CD14-positive monocyte (primary cell): ENCODE measurements at regions not wholly inside any gene's neighbourhood (a gene's known extent, or its start where the extent isn't known, plus 50 kb on each side); places are given as distances from the start of the nearest gene placed in this dataset.

Source experiments
- DNase-seq, 3 donors: peaks; one replicate each; pipeline ENCODE4 v3.0.0-alpha.2; 2011 to 2022
- H2AFZ ChIP-seq: 2 replicates; pipeline ENCODE4 v1.6.0; 2012; ENCODE audit warnings: mild to moderate bottlenecking, low read depth, low read length, inconsistent platforms; ENCODE audit not compliant: insufficient read depth, poor library complexity, severe bottlenecking
- H3K27ac ChIP-seq, 2 donors: 1 replicate in 1 of 2; 2 replicates in 1 of 2; pipeline ENCODE4 v1.5.1; 2012 to 2013; ENCODE audit warnings: low read length in 2 of 2, control low read depth in 1 of 2, inconsistent platforms in 1 of 2, low read depth in 1 of 2, mild to moderate bottlenecking in 1 of 2
- H3K27me3 ChIP-seq, 2 donors: one replicate each; pipeline versions ENCODE4 v1.6.0 to v1.6.1; 2011 to 2013; ENCODE audit warnings: low read length in 2 of 2; ENCODE audit not compliant: control insufficient read depth in 2 of 2, insufficient read depth in 2 of 2
- H3K36me3 ChIP-seq, 2 donors: replicated peaks in 1 of 2; 1 replicate in 1 of 2; 2 replicates in 1 of 2; pipeline versions ENCODE4 v1.5.1 to v1.6.1; 2012 to 2013; ENCODE audit warnings: low read length in 2 of 2, control low read depth in 1 of 2, inconsistent platforms in 1 of 2, mild to moderate bottlenecking in 1 of 2; ENCODE audit not compliant: insufficient read depth in 2 of 2, control insufficient read depth in 1 of 2
- H3K4me1 ChIP-seq, 2 donors: 1 replicate in 1 of 2; 2 replicates in 1 of 2; pipeline versions ENCODE4 v1.5.1 to v1.6.1; 2012 to 2013; ENCODE audit warnings: low read length in 2 of 2, control low read depth in 1 of 2, inconsistent platforms in 1 of 2, mild to moderate bottlenecking in 1 of 2, moderate library complexity in 1 of 2; ENCODE audit not compliant: insufficient read depth in 2 of 2, control insufficient read depth in 1 of 2
- H3K4me2 ChIP-seq: replicated peaks from 2 replicates; pipeline ENCODE3; 2012; ENCODE audit warnings: low read length, moderate library complexity, mild to moderate bottlenecking; ENCODE audit not compliant: poor library complexity, severe bottlenecking; ENCODE audit errors: extremely low read depth
- H3K4me3 ChIP-seq, 3 experiments: fragments of 200-600 bp in 1 of 3; sonication (generic) in 1 of 3; replicated peaks in 1 of 3; 1 replicate in 2 of 3; 2 replicates in 1 of 3; pipeline ENCODE4 v1.5.1; 2011 to 2013; ENCODE audit warnings: low read length in 3 of 3, mild to moderate bottlenecking in 3 of 3, control low read depth in 2 of 3, low read depth in 2 of 3, inconsistent platforms in 1 of 3, moderate library complexity in 1 of 3
- H3K79me2 ChIP-seq: 2 replicates; pipeline ENCODE4 v1.6.0; 2012; ENCODE audit warnings: mild to moderate bottlenecking, control low read depth, inconsistent platforms, low read length, moderate library complexity; ENCODE audit not compliant: insufficient read depth
- H3K9ac ChIP-seq: 2 replicates; pipeline ENCODE4 v1.6.0; 2017; ENCODE audit warnings: low read length, mild to moderate bottlenecking; ENCODE audit not compliant: insufficient read depth, poor library complexity, severe bottlenecking
- H3K9me3 ChIP-seq, 2 donors: replicated peaks in 1 of 2; 1 replicate in 1 of 2; 2 replicates in 1 of 2; pipeline versions ENCODE4 v1.5.1 to v1.6.1; 2012 to 2013; ENCODE audit warnings: low read length in 2 of 2, control low read depth in 1 of 2; ENCODE audit not compliant: control insufficient read depth in 1 of 2, insufficient read depth in 1 of 2
- H4K20me1 ChIP-seq: 2 replicates; pipeline ENCODE4 v1.6.0; 2012; ENCODE audit warnings: mild to moderate bottlenecking, low read length, control low read depth, moderate library complexity; ENCODE audit not compliant: insufficient read depth
- H3K27ac Mint-ChIP-seq, 7 donors: one replicate each; pipeline ENCODE4 v1.8.0; 2020; ENCODE audit warnings: mild to moderate bottlenecking in 7 of 7, mixed read lengths in 7 of 7, moderate library complexity in 6 of 7, inconsistent platforms in 2 of 7
- H3K27me3 Mint-ChIP-seq, 3 donors: one replicate each; pipeline ENCODE4 v1.8.0; 2021 to 2022; ENCODE audit warnings: low read depth in 3 of 3, mild to moderate bottlenecking in 3 of 3, mixed read lengths in 3 of 3, moderate library complexity in 3 of 3, inconsistent platforms in 1 of 3
- H3K36me3 Mint-ChIP-seq, 2 donors: one replicate each; pipeline ENCODE4 v1.8.0; 2020; ENCODE audit warnings: mixed read lengths in 2 of 2, inconsistent platforms in 1 of 2, mild to moderate bottlenecking in 1 of 2
- H3K4me1 Mint-ChIP-seq: one replicate; pipeline ENCODE4 v1.8.0; 2020; ENCODE audit warnings: mild to moderate bottlenecking, mixed read lengths
- H3K4me3 Mint-ChIP-seq, 2 donors: one replicate each; pipeline ENCODE4 v1.8.0; 2020; ENCODE audit warnings: mild to moderate bottlenecking in 2 of 2, mixed read lengths in 2 of 2, moderate library complexity in 1 of 2
- H3K9me3 Mint-ChIP-seq, 7 donors: one replicate each; pipeline ENCODE4 v1.8.0; 2020 to 2022; ENCODE audit warnings: mixed read lengths in 7 of 7, mild to moderate bottlenecking in 6 of 7, moderate library complexity in 6 of 7, inconsistent platforms in 2 of 7
- WGBS: methylation state at CpG from one replicate; pipeline ENCODE4 v1.1.5; 2013; ENCODE audit warnings: missing lambda C conversion rate; ENCODE audit not compliant: insufficient coverage; 5-methylcytosine and 5-hydroxymethylcytosine counted together
- intact Hi-C, 2 donors: fragments of 100-400 bp; cut with micrococcal nuclease; formaldehyde crosslinking; loops; one replicate each; pipeline versions ENCODE4 v1.15.0 to v1.15.1; 2023
- TF ChIP-seq, protein P1 (sequence below): fragments of 200-600 bp; IDR thresholded peaks from one replicate; pipeline ENCODE4 v1.8.0; 2022; ENCODE audit warnings: antibody characterized with exemption, mild to moderate bottlenecking

DNA sequence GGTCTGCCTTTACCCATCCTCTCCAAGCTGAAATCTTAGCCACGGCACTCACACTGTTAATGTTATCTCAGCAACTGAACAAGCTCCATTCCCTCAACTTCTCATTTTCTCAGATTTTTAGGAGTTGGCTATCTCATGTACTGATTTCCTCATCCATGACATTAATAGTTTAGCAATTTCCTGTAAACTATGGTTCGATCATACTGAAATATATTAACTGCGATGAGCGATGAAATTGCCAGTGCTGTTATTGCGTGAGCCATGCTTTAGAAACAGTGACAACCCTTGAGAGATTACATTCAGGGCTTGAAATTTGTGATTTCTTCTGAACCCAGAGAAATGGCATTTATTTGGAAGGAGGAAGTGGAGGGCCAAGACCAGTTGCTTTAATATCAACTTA lies 223.7 kb downstream of the GPAT3 start:
- intact Hi-C loops, result no loop called here
- Histone ChIP-seq H3K36me3 (no peaks in the 10 kb centered on the region), H3K27ac (no peak overlapping the region), H3K9ac (no peak overlapping the region), H3K4me1 (peaks cover 0 to 3% of the 10 kb centered on the region in 2 donors), H4K20me1 (no peaks in the 10 kb centered on the region), H3K79me2 (no peaks in the 10 kb centered on the region), H3K27me3 (peaks cover 0 to 3% of the 10 kb centered on the region in 2 donors), H2AFZ (no peak overlapping the region), H3K4me3 (no peak overlapping the region), H3K9me3 (no peaks in the 10 kb centered on the region), H3K4me2 (no peak overlapping the region)
- H3K36me3 Mint-ChIP-seq, result no peaks in the 10 kb centered on the region
- peak overlapping the region in 1 of 2 donors; percentile 30 for H3K4me3 Mint-ChIP-seq
- H3K4me1 Mint-ChIP-seq, result peaks cover 5% of the 10 kb centered on the region
- 53% methylated on average over 3 of the region's 5 CpGs for WGBS
- TF ChIP-seq, protein P1, sequence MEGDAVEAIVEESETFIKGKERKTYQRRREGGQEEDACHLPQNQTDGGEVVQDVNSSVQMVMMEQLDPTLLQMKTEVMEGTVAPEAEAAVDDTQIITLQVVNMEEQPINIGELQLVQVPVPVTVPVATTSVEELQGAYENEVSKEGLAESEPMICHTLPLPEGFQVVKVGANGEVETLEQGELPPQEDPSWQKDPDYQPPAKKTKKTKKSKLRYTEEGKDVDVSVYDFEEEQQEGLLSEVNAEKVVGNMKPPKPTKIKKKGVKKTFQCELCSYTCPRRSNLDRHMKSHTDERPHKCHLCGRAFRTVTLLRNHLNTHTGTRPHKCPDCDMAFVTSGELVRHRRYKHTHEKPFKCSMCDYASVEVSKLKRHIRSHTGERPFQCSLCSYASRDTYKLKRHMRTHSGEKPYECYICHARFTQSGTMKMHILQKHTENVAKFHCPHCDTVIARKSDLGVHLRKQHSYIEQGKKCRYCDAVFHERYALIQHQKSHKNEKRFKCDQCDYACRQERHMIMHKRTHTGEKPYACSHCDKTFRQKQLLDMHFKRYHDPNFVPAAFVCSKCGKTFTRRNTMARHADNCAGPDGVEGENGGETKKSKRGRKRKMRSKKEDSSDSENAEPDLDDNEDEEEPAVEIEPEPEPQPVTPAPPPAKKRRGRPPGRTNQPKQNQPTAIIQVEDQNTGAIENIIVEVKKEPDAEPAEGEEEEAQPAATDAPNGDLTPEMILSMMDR, result no peak
- peak overlapping the region in 1 of 7 donors; percentile 26 for H3K27ac Mint-ChIP-seq
- H3K9me3 Mint-ChIP-seq, result no peaks in the 10 kb centered on the region
- DNase-seq, result no peak
- H3K27me3 Mint-ChIP-seq, result peaks cover 0 to 12% (median 3%) of the 10 kb centered on the region in 3 donors

DNA sequence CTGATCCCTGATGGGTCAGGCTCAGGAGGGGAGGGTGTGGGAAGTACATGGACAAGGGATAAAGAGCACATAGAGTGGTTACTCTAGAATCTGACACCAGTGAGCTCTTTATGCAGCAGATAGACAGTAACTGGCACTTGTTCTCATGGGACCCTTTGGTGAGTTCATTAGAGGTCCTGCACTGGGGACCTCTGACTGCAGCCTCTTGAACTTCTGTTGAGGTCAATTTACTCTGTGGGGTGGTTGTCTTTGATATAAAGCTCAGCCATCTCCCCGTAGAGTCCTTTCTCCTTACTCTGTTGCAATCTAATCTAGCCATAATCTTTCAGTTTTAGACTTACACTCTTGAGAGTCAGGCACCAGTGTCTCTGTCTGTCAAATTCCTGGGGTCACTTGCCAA lies 222.4 kb downstream of the GPAT3 start:
- H3K9me3 Mint-ChIP-seq, result no peaks in the 10 kb centered on the region
- no CpG with 5 or more reads among the region's 1 CpG for WGBS

More for the DNA sequence above, 222.4 kb downstream of the GPAT3 start:
- Histone ChIP-seq H2AFZ (no peak overlapping the region), H3K4me3 (no peak overlapping the region), H3K4me1 (peaks cover 0 to 3% of the 10 kb centered on the region in 2 donors), H3K4me2 (no peak overlapping the region), H3K9ac (no peak overlapping the region), H3K79me2 (no peaks in the 10 kb centered on the region), H3K9me3 (no peaks in the 10 kb centered on the region), H4K20me1 (no peaks in the 10 kb centered on the region), H3K27me3 (peaks cover 0 to 3% of the 10 kb centered on the region in 2 donors), H3K36me3 (no peaks in the 10 kb centered on the region), H3K27ac (no peak overlapping the region)
- DNase-seq, result no peak
- Mint-ChIP-seq H3K27ac (no peak overlapping the region), H3K36me3 (no peaks in the 10 kb centered on the region), H3K27me3 (peaks cover 0 to 11% (median 2%) of the 10 kb centered on the region in 3 donors), H3K4me1 (peaks cover 5% of the 10 kb centered on the region), H3K4me3 (no peak overlapping the region)
- intact Hi-C loops, result no loop called here
- TF ChIP-seq, protein P1, result no peak
